Parathyroid adenoma (tissue), 2 donors: ENCODE measurements at regions not wholly inside any gene's neighbourhood (a gene's known extent, or its start where the extent isn't known, plus 50 kb on each side); places are given as distances from the start of the nearest gene placed in this dataset.

ENCODE experiments used
- H2AFZ ChIP-seq: fragments of 300-600 bp; sonication (generic); one replicate; pipeline ENCODE4 v1.7.0; 2017; ENCODE audit warnings: antibody characterized with exemption, mild to moderate bottlenecking
- H3K27ac ChIP-seq: fragments of 300-600 bp; sonication (generic); one replicate; pipeline ENCODE4 v1.7.0; 2017
- H3K27me3 ChIP-seq: fragments of 300-600 bp; sonication (generic); one replicate; pipeline ENCODE4 v1.7.0; 2017; ENCODE audit warnings: low read length; ENCODE audit not compliant: control insufficient read depth, insufficient read depth
- H3K36me3 ChIP-seq: fragments of 300-600 bp; sonication (generic); one replicate; pipeline ENCODE4 v1.7.0; 2017; ENCODE audit warnings: low read length; ENCODE audit not compliant: control insufficient read depth, insufficient read depth
- H3K4me1 ChIP-seq: fragments of 300-600 bp; sonication (generic); one replicate; pipeline ENCODE4 v1.7.0; 2017; ENCODE audit warnings: control low read depth
- H3K4me2 ChIP-seq: fragments of 300-600 bp; sonication (generic); one replicate; pipeline ENCODE4 v1.7.0; 2017; ENCODE audit warnings: low read length
- H3K4me3 ChIP-seq: fragments of 300-600 bp; sonication (generic); one replicate; pipeline ENCODE4 v1.7.0; 2017; ENCODE audit warnings: low read depth, low read length
- H3K79me2 ChIP-seq: fragments of 300-600 bp; sonication (generic); one replicate; pipeline ENCODE4 v1.7.0; 2017; ENCODE audit warnings: control low read depth
- H3K9ac ChIP-seq: fragments of 300-600 bp; sonication (generic); one replicate; pipeline ENCODE4 v1.7.0; 2017; ENCODE audit warnings: mild to moderate bottlenecking
- H3K9me3 ChIP-seq: fragments of 300-600 bp; sonication (generic); one replicate; pipeline ENCODE4 v1.7.0; 2017; ENCODE audit warnings: low read length; ENCODE audit not compliant: control insufficient read depth
- CTCF ChIP-seq: fragments of 300-600 bp; sonication (generic); IDR thresholded peaks from one replicate; pipeline ENCODE4 v1.7.0; 2017; ENCODE audit warnings: antibody characterized with exemption, mild to moderate bottlenecking
- donor health status: primary hyperparathyroidism.

GRCh38 chr11:88448131-88448670, 110.7 kb upstream of the CTSC start:
- no peak overlapping the region for H3K4me2 ChIP-seq
- H3K4me3 ChIP-seq: no peak overlapping the region
- H3K36me3 ChIP-seq: no peaks in the 10 kb centered on the region
- H3K9me3 ChIP-seq: no peaks in the 10 kb centered on the region
- no peaks in the 10 kb centered on the region for H3K27me3 ChIP-seq
- no peak overlapping the region for H2AFZ ChIP-seq
- no peaks in the 10 kb centered on the region for H3K79me2 ChIP-seq
- H3K4me1 ChIP-seq: no peaks in the 10 kb centered on the region
- TF ChIP-seq CTCF: no peak
- H3K27ac ChIP-seq: no peak overlapping the region
- H3K9ac ChIP-seq: no peak overlapping the region

- no peaks in the 10 kb centered on the region for H3K27me3 ChIP-seq
- no peaks in the 10 kb centered on the region for H3K79me2 ChIP-seq
- no peaks in the 10 kb centered on the region for H3K36me3 ChIP-seq
- H3K4me3 ChIP-seq: no peak overlapping the region
- H3K27ac ChIP-seq: no peak overlapping the region
- H3K9ac ChIP-seq: no peak overlapping the region
- no peak overlapping the region for H3K4me2 ChIP-seq
- H2AFZ ChIP-seq: no peak overlapping the region
- no peaks in the 10 kb centered on the region for H3K9me3 ChIP-seq
- TF ChIP-seq CTCF: no peak
- no peaks in the 10 kb centered on the region for H3K4me1 ChIP-seq
Observed at GRCh38 chr11:88447281-88447680, 109.7 kb upstream of the CTSC start.

GRCh38 chr11:88439356-88439755, 101.8 kb upstream of the CTSC start:
- Histone ChIP-seq H3K9me3 (no peaks in the 10 kb centered on the region), H3K4me3 (no peak overlapping the region), H3K27ac (no peak overlapping the region), H3K4me1 (no peaks in the 10 kb centered on the region), H3K9ac (no peak overlapping the region), H3K36me3 (no peaks in the 10 kb centered on the region), H3K4me2 (no peak overlapping the region), H3K27me3 (no peaks in the 10 kb centered on the region), H3K79me2 (no peaks in the 10 kb centered on the region), H2AFZ (no peak overlapping the region)
- TF ChIP-seq CTCF: no peak

- Histone ChIP-seq H3K4me3 (no peak overlapping the region), H3K9me3 (no peaks in the 10 kb centered on the region), H3K36me3 (no peaks in the 10 kb centered on the region), H3K79me2 (no peaks in the 10 kb centered on the region), H3K27ac (no peak overlapping the region), H2AFZ (no peak overlapping the region), H3K9ac (no peak overlapping the region), H3K27me3 (no peaks in the 10 kb centered on the region), H3K4me1 (no peaks in the 10 kb centered on the region), H3K4me2 (no peak overlapping the region)
- no peak for TF ChIP-seq CTCF
Observed at GRCh38 chr11:88438721-88439120, 101.2 kb upstream of the CTSC start.

GRCh38 chr11:88435415-88435814, 97.9 kb upstream of the CTSC start:
- TF ChIP-seq CTCF: no peak
- Histone ChIP-seq H3K4me2 (no peak overlapping the region), H3K79me2 (no peaks in the 10 kb centered on the region), H3K9me3 (no peaks in the 10 kb centered on the region), H3K9ac (no peak overlapping the region), H3K27me3 (no peaks in the 10 kb centered on the region), H3K4me3 (no peak overlapping the region), H3K27ac (no peak overlapping the region), H3K36me3 (no peaks in the 10 kb centered on the region), H3K4me1 (no peaks in the 10 kb centered on the region), H2AFZ (no peak overlapping the region)
